ENCODE measurements at regions not wholly inside any gene's neighbourhood (a gene's known extent, or its start where the extent isn't known, plus 50 kb on each side); places are given as distances from the start of the nearest gene placed in this dataset.

GRCh38 chr19:30873691-30874090 lies 475.5 kb downstream of the TSHZ3 start:
- TF ChIP-seq POLR2AphosphoS5 (IDR thresholded peaks at IDR 0.05) (no peak), POLR2A (IDR thresholded peaks at IDR 0.05) (no peak), CTCF (IDR thresholded peaks at IDR 0.05) (no peak), EP300 (IDR thresholded peaks at IDR 0.05) (no peak)
